ENCODE measurements at regions not wholly inside any gene's neighbourhood (a gene's known extent, or its start where the extent isn't known, plus 50 kb on each side); places are given as distances from the start of the nearest gene placed in this dataset.

GRCh38 chr7:111633878-111634277, 71.6 kb upstream of the IMMP2L start:
- TF ChIP-seq CTCF (IDR thresholded peaks at IDR 0.05) (no peak), POLR2A (IDR thresholded peaks at IDR 0.05) (no peak)

Data from sigmoid colon (tissue), 3 donors.